Left ventricle myocardium inferior (tissue), 1 donor: ENCODE measurements at regions not wholly inside any gene's neighbourhood (a gene's known extent, or its start where the extent isn't known, plus 50 kb on each side); places are given as distances from the start of the nearest gene placed in this dataset.

ENCODE experiments used
- DNase-seq: peaks from one replicate; pipeline ENCODE4 v3.0.0-alpha.2; 2020
- H3K27ac ChIP-seq: fragments of 200-600 bp; replicated peaks from 2 replicates; pipeline ENCODE4 v1.8.0; 2021
- H3K27me3 ChIP-seq: fragments of 200-600 bp; 2 replicates; pipeline ENCODE4 v1.8.0; 2021; ENCODE audit warnings: low read depth
- H3K36me3 ChIP-seq: fragments of 200-600 bp; 2 replicates; pipeline ENCODE4 v1.8.0; 2021
- H3K4me1 ChIP-seq: fragments of 200-600 bp; 2 replicates; pipeline ENCODE4 v1.8.0; 2021
- H3K4me3 ChIP-seq: fragments of 200-600 bp; 2 replicates; pipeline ENCODE4 v1.8.0; 2021; ENCODE audit warnings: mild to moderate bottlenecking, moderate library complexity
- H3K9me3 ChIP-seq: fragments of 200-600 bp; replicated peaks from 2 replicates; pipeline ENCODE4 v1.8.0; 2021
- intact Hi-C: fragments of 100-400 bp; cut with micrococcal nuclease; formaldehyde crosslinking; loops from one replicate; pipeline ENCODE4 v1.11.0; 2022
- TF ChIP-seq, protein P1 (sequence below): fragments of 200-600 bp; IDR thresholded peaks from 2 replicates; pipeline ENCODE4 v1.8.0; 2021; ENCODE audit warnings: antibody characterized with exemption, mild to moderate bottlenecking, borderline replicate concordance
- donor health status: DM: no; HTN: yes; CAD: no; lungs with severe emphysema.

DNA sequence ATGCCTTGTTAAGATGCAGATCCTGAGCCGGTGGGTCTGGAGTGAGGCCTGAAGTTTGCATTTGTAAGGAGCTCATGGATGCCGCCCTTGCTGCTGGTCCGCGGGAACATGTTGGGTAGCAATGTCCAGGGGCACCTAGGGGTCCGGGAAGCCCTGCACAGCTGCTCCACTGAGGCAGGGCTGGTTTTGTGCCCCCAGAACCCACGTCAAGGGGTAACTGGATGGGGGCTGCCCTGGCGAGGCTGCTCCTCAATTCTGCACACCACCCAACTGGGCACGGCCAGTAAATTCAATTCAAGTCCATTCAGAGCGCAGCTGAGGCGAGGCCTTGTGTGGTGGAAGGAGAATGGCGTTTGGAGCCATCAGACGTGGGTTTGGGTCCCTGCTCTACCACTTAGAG lies 246.3 kb upstream of the PITRM1 start:
- Histone ChIP-seq H3K27ac (no peak overlapping the region), H3K36me3 (no peaks in the 10 kb centered on the region), H3K9me3 (no peaks in the 10 kb centered on the region), H3K4me1 (peaks cover 5% of the 10 kb centered on the region), H3K27me3 (no peaks in the 10 kb centered on the region), H3K4me3 (no peak overlapping the region)
- no peak for DNase-seq
- intact Hi-C loops = no loop called here
- TF ChIP-seq, protein P1, sequence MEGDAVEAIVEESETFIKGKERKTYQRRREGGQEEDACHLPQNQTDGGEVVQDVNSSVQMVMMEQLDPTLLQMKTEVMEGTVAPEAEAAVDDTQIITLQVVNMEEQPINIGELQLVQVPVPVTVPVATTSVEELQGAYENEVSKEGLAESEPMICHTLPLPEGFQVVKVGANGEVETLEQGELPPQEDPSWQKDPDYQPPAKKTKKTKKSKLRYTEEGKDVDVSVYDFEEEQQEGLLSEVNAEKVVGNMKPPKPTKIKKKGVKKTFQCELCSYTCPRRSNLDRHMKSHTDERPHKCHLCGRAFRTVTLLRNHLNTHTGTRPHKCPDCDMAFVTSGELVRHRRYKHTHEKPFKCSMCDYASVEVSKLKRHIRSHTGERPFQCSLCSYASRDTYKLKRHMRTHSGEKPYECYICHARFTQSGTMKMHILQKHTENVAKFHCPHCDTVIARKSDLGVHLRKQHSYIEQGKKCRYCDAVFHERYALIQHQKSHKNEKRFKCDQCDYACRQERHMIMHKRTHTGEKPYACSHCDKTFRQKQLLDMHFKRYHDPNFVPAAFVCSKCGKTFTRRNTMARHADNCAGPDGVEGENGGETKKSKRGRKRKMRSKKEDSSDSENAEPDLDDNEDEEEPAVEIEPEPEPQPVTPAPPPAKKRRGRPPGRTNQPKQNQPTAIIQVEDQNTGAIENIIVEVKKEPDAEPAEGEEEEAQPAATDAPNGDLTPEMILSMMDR = no peak

DNA sequence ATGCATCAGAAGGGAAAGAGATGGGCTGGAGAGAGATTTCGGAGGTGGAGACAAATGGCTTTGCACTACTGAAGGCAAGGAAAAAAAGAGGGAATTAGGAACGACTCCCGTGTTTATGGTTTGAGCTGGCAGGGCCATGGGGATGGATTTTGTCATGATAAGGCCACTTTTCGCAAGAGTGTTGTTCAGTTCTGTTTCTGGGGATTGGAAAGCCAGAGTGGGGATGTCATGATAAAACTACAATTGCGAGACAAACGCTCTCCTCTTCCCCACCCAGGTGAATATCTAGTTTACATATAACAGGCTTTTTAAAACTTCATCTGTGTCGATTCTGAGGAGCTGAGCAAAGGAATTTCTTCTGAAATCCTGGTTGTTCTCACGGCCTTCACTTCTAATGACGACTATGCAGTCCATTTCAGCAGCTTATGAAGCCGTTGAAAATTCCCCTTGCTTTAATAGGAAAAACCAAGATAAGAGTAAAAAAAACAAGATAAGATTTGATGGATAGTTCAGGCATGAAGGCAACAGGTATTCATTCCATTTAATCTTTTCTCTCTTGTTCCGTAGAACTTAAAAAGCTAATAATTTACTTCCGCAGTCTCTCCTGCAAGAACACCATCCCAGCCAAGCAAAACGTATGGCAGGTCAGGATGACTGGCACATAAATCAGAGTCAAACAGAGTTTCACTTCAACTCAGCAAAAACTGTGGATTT lies 245.6 kb upstream of the PITRM1 start:
- Histone ChIP-seq H3K36me3 (no peaks in the 10 kb centered on the region), H3K4me3 (no peak overlapping the region), H3K27ac (no peak overlapping the region), H3K4me1 (no peaks in the 10 kb centered on the region), H3K9me3 (no peaks in the 10 kb centered on the region), H3K27me3 (no peaks in the 10 kb centered on the region)
- intact Hi-C loops = no loop called here
- no peak for DNase-seq
- TF ChIP-seq, protein P1 = no peak

- TF ChIP-seq, protein P1 = no peak
- no peaks in the 10 kb centered on the region for H3K9me3 ChIP-seq
- no peak overlapping the region for H3K4me3 ChIP-seq
- intact Hi-C loops = no loop called here
- DNase-seq = no peak
- H3K4me1 ChIP-seq = no peaks in the 10 kb centered on the region
- no peaks in the 10 kb centered on the region for H3K27me3 ChIP-seq
- H3K27ac ChIP-seq = no peak overlapping the region
- no peaks in the 10 kb centered on the region for H3K36me3 ChIP-seq
Measured at GRCh38 chr10:3417096-3417495, 244.5 kb upstream of the PITRM1 start.

- no peaks in the 10 kb centered on the region for H3K4me1 ChIP-seq
- H3K9me3 ChIP-seq = no peaks in the 10 kb centered on the region
- no peaks in the 10 kb centered on the region for H3K36me3 ChIP-seq
- H3K4me3 ChIP-seq = no peak overlapping the region
- H3K27me3 ChIP-seq = no peaks in the 10 kb centered on the region
- DNase-seq = no peak
- no peak overlapping the region for H3K27ac ChIP-seq
- intact Hi-C loops = no loop called here
- TF ChIP-seq, protein P1 = no peak
Measured at GRCh38 chr10:3415878-3416605, 243.5 kb upstream of the PITRM1 start.

DNA sequence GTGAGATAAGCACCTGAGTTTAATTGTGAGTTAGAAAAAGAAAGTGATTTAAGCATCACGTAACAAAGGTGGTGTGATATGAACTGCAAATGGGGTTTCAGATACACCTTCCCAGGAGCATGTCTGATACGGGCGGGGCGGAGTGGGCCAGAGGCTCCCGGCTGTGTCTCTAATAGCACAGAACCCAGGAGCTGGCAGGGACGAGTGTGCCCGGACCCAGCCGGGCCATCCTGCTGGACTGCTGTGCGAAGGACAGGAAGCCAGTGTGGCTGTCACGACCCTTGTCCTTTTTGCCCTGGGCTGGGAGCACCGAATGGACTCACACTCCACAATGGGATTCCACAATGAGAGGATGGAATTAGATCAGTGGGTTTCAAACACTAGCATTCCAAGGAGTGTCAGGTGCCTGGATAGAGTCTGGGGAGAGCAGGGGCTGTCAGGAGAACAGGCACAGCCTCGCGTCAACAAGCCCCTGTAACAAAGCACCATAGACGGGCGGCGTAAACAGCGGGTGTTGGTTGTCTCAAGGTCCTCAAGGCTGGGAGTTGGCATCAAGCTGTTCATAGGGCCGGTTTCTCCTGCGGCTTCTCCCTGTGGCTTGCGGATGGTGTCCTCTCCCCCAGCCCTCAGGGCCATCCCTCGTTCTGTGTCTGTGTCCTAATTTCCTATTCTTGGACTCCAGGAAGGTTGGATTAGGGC lies 242.6 kb upstream of the PITRM1 start:
- no peaks in the 10 kb centered on the region for H3K27me3 ChIP-seq
- peaks cover 3% of the 10 kb centered on the region for H3K9me3 ChIP-seq
- no peak overlapping the region for H3K27ac ChIP-seq
- DNase-seq = no peak
- intact Hi-C loops = no loop called here
- no peaks in the 10 kb centered on the region for H3K4me1 ChIP-seq
- H3K36me3 ChIP-seq = no peaks in the 10 kb centered on the region
- no peak overlapping the region for H3K4me3 ChIP-seq
- TF ChIP-seq, protein P1 = no peak
